Adrenal gland (tissue), 9 donors: ENCODE measurements at regions not wholly inside any gene's neighbourhood (a gene's known extent, or its start where the extent isn't known, plus 50 kb on each side); places are given as distances from the start of the nearest gene placed in this dataset.

ENCODE experiments used
- DNase-seq, 7 donors: peaks; one replicate each; pipeline ENCODE4 v3.0.0-alpha.2; 2019 to 2020
- H3K27ac ChIP-seq, 5 donors: fragments of 200-600 bp; sonication (generic) in 4 of 5; 1 replicate in 3 of 5; 2 replicates in 2 of 5; pipeline versions ENCODE4 v1.5.1 to v1.8.0; 2016 to 2020; ENCODE audit warnings: mild to moderate bottlenecking in 1 of 5
- H3K27me3 ChIP-seq: fragments of 200-600 bp; 2 replicates; pipeline ENCODE4 v1.8.0; 2021
- H3K36me3 ChIP-seq, 2 donors: fragments of 200-600 bp; replicated peaks in 1 of 2; 1 replicate in 1 of 2; 2 replicates in 1 of 2; pipeline versions ENCODE4 v1.5.1 to v1.8.0; 2018 to 2022
- H3K4me1 ChIP-seq, 2 donors: fragments of 200-600 bp; replicated peaks in 1 of 2; 1 replicate in 1 of 2; 2 replicates in 1 of 2; pipeline versions ENCODE4 v1.5.1 to v1.8.0; 2018 to 2021
- H3K4me3 ChIP-seq, 4 donors: fragments of 200-600 bp; sonication (generic) in 3 of 4; one replicate each; pipeline ENCODE4 v1.5.1; 2016 to 2018
- H3K9me3 ChIP-seq, 3 donors: fragments of 200-600 bp; sonication (generic) in 1 of 3; replicated peaks in 1 of 3; 1 replicate in 2 of 3; 2 replicates in 1 of 3; pipeline versions ENCODE4 v1.5.1 to v1.8.0; 2016 to 2021
- POLR2A ChIP-seq, 2 donors: fragments of 450-650 bp; IDR thresholded peaks; one replicate each; pipeline ENCODE4 v1.6.1; 2017; ENCODE audit warnings: antibody characterized with exemption in 2 of 2, mild to moderate bottlenecking in 2 of 2, moderate library complexity in 1 of 2
- WGBS, 4 donors: extraction: QIAGEN DNeasy Blood & Tissue Kit in 2 of 4; methylation state at CpG; one replicate each; pipeline versions ENCODE4 v1.1.5 to v1.1.7; 2013 to 2017; 5-methylcytosine and 5-hydroxymethylcytosine counted together
- intact Hi-C, 2 donors: fragments of 100-400 bp; cut with DNase I; formaldehyde crosslinking; loops; one replicate each; pipeline versions ENCODE4 v1.14.1 to v1.15.0; 2022 to 2023
- TF ChIP-seq, protein P1 (sequence below), 6 experiments: fragments of 450-650 bp in 4 of 6; fragments of 200-600 bp in 2 of 6; sonication (generic) in 1 of 6; IDR thresholded peaks; 1 replicate in 5 of 6; 2 replicates in 1 of 6; pipeline versions ENCODE4 v1.5.1 to v1.8.0; 2016 to 2021; ENCODE audit warnings: antibody characterized with exemption in 6 of 6, mild to moderate bottlenecking in 2 of 6, moderate library complexity in 1 of 6
- donor health status: healthy with polysubstance abuse.
- donor health status: Bipolar disorder and iron deficiency.
- donor health status: DM: yes; HTN: yes; CAD: no.
- donor health status: DM: no; HTN: no; CAD: no.
- donor health status: DM: no; HTN: no; CAD: no.

GRCh38 chr4:189029976-189030504 is 890.8 kb downstream of the TRIML1 start:
- H3K9me3 ChIP-seq = no peaks in the 10 kb centered on the region
- H3K36me3 ChIP-seq = no peaks in the 10 kb centered on the region
- TF ChIP-seq, protein P1, sequence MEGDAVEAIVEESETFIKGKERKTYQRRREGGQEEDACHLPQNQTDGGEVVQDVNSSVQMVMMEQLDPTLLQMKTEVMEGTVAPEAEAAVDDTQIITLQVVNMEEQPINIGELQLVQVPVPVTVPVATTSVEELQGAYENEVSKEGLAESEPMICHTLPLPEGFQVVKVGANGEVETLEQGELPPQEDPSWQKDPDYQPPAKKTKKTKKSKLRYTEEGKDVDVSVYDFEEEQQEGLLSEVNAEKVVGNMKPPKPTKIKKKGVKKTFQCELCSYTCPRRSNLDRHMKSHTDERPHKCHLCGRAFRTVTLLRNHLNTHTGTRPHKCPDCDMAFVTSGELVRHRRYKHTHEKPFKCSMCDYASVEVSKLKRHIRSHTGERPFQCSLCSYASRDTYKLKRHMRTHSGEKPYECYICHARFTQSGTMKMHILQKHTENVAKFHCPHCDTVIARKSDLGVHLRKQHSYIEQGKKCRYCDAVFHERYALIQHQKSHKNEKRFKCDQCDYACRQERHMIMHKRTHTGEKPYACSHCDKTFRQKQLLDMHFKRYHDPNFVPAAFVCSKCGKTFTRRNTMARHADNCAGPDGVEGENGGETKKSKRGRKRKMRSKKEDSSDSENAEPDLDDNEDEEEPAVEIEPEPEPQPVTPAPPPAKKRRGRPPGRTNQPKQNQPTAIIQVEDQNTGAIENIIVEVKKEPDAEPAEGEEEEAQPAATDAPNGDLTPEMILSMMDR (IDR thresholded peaks at IDR 0.05) = no peak
- no peak for TF ChIP-seq POLR2A (IDR thresholded peaks at IDR 0.05)
- DNase-seq = no peak
- no peak overlapping the region for H3K27ac ChIP-seq
- H3K4me3 ChIP-seq = no peak overlapping the region
- H3K27me3 ChIP-seq = no peaks in the 10 kb centered on the region
- intact Hi-C loops = no loop called here
- WGBS, 4 donors = 58 to 61% (median 59%) methylated on average over 9 of the region's 9 CpGs
- no peaks in the 10 kb centered on the region for H3K4me1 ChIP-seq

DNA sequence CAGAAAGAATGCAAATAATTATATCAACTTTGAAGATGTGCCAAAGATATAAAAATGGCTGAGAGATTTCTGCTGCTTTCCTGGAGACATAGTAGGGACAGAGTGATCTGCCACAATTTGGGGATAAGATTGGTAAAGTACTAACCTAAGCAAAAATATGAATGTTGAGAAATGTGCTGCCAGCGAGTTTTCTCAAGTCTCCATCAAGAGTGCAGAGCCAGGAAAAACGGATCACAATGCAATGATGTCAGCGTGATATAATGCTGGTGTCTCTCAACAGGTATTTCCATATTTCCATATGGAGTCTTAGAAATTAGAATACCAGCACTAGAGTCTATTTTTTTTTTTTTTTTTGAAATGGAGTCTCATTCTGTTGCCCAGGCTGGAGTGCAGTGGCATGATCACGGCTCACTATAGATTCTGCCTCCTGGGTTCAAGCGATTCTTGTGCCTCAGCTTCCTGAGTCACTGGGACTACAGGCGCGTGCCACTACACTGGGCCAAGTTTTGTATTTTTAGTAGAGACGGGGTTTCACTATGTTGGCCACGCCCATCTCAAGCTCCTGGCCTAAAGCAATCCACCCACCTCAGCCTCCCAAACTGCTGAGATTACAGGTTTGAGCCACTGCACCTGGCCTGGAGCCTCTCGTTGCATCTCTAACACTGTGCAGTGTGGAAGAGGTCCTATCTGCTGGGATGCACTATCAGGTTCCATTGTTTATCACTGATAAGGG is 893.5 kb downstream of the TRIML1 start:
- Histone ChIP-seq H3K4me1 (no peaks in the 10 kb centered on the region), H3K27me3 (no peaks in the 10 kb centered on the region), H3K4me3 (no peak overlapping the region), H3K36me3 (no peaks in the 10 kb centered on the region), H3K9me3 (no peaks in the 10 kb centered on the region), H3K27ac (no peak overlapping the region)
- intact Hi-C loops = no loop called here
- no peak for TF ChIP-seq POLR2A (IDR thresholded peaks at IDR 0.05)
- TF ChIP-seq, protein P1 (IDR thresholded peaks at IDR 0.05) = no peak
- no peak for DNase-seq
- 74 to 82% (median 80%) methylated on average over 10 of the region's 10 CpGs for WGBS, 4 donors

DNA sequence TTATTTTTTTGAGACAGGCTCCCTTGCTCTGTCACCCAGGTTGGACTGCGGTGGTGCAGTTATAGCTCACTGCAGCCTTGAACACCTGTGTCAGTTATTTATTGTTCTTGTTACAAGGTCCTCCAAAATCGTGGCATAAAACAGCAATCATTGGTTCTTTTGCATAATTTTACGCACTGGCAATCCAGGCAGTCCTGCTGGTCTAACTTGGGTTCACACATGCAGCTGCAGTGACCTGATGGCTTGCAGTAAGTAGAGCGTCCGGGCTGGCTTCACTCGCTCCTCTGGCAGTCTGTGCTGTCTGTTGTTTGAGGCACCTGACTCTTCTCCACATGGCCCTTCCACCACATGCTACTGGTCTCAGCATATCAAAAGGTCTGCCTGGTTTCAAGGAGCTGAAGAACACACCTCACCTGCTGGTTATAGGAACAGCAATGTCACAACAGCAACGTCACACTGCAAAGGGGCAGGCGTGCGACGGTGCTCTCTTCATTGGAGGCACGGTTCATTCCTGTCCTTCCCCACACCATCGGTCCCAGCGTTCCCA is 894.6 kb downstream of the TRIML1 start:
- intact Hi-C loops = no loop called here
- H3K27me3 ChIP-seq = no peaks in the 10 kb centered on the region
- no peaks in the 10 kb centered on the region for H3K9me3 ChIP-seq
- H3K27ac ChIP-seq = no peak overlapping the region
- DNase-seq = no peak
- no peaks in the 10 kb centered on the region for H3K4me1 ChIP-seq
- TF ChIP-seq, protein P1 (IDR thresholded peaks at IDR 0.05) = no peak
- no peak for TF ChIP-seq POLR2A (IDR thresholded peaks at IDR 0.05)
- H3K36me3 ChIP-seq = no peaks in the 10 kb centered on the region
- no peak overlapping the region for H3K4me3 ChIP-seq
- 75 to 81% (median 77%) methylated on average over 6 to 13 of the region's 13 CpGs for WGBS, 4 donors

GRCh38 chr4:189035091-189035490 is 895.9 kb downstream of the TRIML1 start:
- TF ChIP-seq, protein P1 (IDR thresholded peaks at IDR 0.05) = no peak
- no peaks in the 10 kb centered on the region for H3K36me3 ChIP-seq
- no peak for DNase-seq
- H3K4me1 ChIP-seq = no peaks in the 10 kb centered on the region
- no peaks in the 10 kb centered on the region for H3K9me3 ChIP-seq
- intact Hi-C loops = no loop called here
- H3K27ac ChIP-seq = no peak overlapping the region
- 81 to 88% (median 86%) methylated on average over 13 to 14 of the region's 14 CpGs for WGBS, 4 donors
- H3K4me3 ChIP-seq = no peak overlapping the region
- no peaks in the 10 kb centered on the region for H3K27me3 ChIP-seq
